Thoracic aorta (tissue), 2 donors: ENCODE measurements at regions not wholly inside any gene's neighbourhood (a gene's known extent, or its start where the extent isn't known, plus 50 kb on each side); places are given as distances from the start of the nearest gene placed in this dataset.

ENCODE experiments used
- ATAC-seq: fragments of 150-250 bp; one replicate; pipeline ENCODE4 v1.8.0; 2017; ENCODE audit warnings: low read depth; ENCODE audit not compliant: insufficient number of reproducible peaks, low FRiP score
- DNase-seq: peaks from one replicate; pipeline ENCODE4 v3.0.0-alpha.2; 2020; ENCODE audit warnings: low spot score
- H3K27ac ChIP-seq, 2 donors: fragments of 200-600 bp; sonication (generic); 1 replicate in 1 of 2; 2 replicates in 1 of 2; pipeline ENCODE4 v1.5.1; 2016; ENCODE audit warnings: mild to moderate bottlenecking in 2 of 2, moderate library complexity in 2 of 2
- H3K27me3 ChIP-seq: fragments of 200-600 bp; sonication (generic); replicated peaks from 2 replicates; pipeline ENCODE4 v1.6.0; 2016; ENCODE audit warnings: mild to moderate bottlenecking; ENCODE audit not compliant: insufficient read depth
- H3K36me3 ChIP-seq: fragments of 200-600 bp; sonication (generic); one replicate; pipeline ENCODE4 v1.5.1; 2016
- H3K4me1 ChIP-seq, 2 donors: fragments of 200-600 bp; sonication (generic); 1 replicate in 1 of 2; 2 replicates in 1 of 2; pipeline versions ENCODE4 v1.5.1 to v1.6.0; 2016; ENCODE audit warnings: low read depth in 2 of 2, mild to moderate bottlenecking in 1 of 2; ENCODE audit not compliant: control insufficient read depth in 1 of 2
- H3K4me3 ChIP-seq: fragments of 200-600 bp; sonication (generic); 2 replicates; pipeline ENCODE4 v1.5.1; 2016; ENCODE audit warnings: mild to moderate bottlenecking
- H3K9me3 ChIP-seq: fragments of 200-600 bp; sonication (generic); 2 replicates; pipeline ENCODE4 v1.5.1; 2016
- TF ChIP-seq, protein P1 (sequence below): fragments of 200-600 bp; sonication (generic); IDR thresholded peaks from one replicate; pipeline ENCODE4 v1.5.1; 2019; ENCODE audit warnings: antibody characterized with exemption

DNA sequence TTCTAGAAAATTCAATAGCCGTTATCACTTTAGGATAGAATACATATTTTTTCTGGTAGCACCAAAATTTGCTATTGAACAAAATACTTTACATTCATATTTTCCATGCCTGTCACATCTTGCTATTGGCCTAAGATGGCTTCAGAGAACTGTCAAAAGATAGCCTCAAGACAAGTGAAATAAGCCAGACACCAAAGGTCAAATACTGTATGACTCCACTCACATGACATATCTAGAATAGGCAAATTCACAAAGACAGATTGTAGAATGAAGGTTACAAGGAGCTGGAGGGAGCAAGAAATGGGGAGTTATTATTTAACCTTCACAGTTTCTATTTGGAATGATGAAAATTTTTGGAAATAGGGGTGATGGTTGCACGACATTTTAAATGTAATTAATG, 223.7 kb upstream of the ZC3H12C start:
- Histone ChIP-seq H3K27me3 (no peaks in the 10 kb centered on the region), H3K4me3 (no peak overlapping the region), H3K4me1 (no peaks in the 10 kb centered on the region), H3K27ac (no peak overlapping the region), H3K9me3 (no peaks in the 10 kb centered on the region), H3K36me3 (no peaks in the 10 kb centered on the region)
- no peak for ATAC-seq
- TF ChIP-seq, protein P1, sequence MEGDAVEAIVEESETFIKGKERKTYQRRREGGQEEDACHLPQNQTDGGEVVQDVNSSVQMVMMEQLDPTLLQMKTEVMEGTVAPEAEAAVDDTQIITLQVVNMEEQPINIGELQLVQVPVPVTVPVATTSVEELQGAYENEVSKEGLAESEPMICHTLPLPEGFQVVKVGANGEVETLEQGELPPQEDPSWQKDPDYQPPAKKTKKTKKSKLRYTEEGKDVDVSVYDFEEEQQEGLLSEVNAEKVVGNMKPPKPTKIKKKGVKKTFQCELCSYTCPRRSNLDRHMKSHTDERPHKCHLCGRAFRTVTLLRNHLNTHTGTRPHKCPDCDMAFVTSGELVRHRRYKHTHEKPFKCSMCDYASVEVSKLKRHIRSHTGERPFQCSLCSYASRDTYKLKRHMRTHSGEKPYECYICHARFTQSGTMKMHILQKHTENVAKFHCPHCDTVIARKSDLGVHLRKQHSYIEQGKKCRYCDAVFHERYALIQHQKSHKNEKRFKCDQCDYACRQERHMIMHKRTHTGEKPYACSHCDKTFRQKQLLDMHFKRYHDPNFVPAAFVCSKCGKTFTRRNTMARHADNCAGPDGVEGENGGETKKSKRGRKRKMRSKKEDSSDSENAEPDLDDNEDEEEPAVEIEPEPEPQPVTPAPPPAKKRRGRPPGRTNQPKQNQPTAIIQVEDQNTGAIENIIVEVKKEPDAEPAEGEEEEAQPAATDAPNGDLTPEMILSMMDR, result no peak
- DNase-seq, result no peak

DNA sequence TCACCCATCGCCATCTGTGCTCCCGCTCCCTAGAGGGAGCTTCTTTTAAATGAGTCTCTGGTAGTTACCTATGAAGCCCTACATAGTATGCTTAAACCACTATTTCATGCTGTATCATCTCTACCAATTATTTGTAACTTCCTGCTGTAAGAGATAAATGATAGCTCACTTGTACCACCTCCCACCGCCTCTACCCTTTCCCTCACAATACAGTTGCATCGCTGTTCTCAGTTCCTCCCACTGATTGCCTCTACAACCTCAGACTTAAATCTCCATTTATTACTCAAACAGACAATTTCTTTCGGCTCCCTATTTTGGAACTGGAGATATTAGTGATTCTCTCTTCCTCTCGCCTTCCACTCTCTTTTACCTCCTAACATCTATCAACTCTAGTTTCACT, 222.9 kb upstream of the ZC3H12C start:
- no peaks in the 10 kb centered on the region for H3K4me1 ChIP-seq
- ATAC-seq (no peak), DNase-seq (no peak)
- TF ChIP-seq, protein P1, result no peak
- no peaks in the 10 kb centered on the region for H3K9me3 ChIP-seq
- H3K27me3 ChIP-seq, result no peaks in the 10 kb centered on the region
- no peak overlapping the region for H3K27ac ChIP-seq
- H3K36me3 ChIP-seq, result no peaks in the 10 kb centered on the region
- H3K4me3 ChIP-seq, result no peak overlapping the region

DNA sequence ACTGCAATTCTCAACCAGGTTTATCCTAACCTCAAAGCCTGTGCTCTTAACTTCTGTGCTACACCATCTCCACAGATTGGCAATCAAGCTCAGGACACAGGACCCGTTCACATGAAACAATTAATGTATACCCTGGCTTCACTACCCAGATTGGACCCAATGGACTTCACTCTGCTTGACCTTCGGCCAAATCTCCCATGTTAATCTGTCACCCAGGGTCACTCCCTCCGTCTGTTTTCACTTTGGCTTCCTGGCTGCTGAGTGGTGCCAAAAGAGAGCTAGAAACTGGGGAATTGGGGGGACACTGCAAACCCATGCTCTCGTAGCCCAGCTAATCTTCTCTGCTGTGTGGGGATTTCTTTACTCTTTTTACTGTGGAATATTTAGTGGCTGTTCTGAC, 216.1 kb upstream of the ZC3H12C start:
- Histone ChIP-seq H3K4me3 (no peak overlapping the region), H3K4me1 (no peaks in the 10 kb centered on the region), H3K27ac (no peak overlapping the region), H3K27me3 (no peaks in the 10 kb centered on the region), H3K36me3 (no peaks in the 10 kb centered on the region), H3K9me3 (no peaks in the 10 kb centered on the region)
- ATAC-seq (no peak), DNase-seq (no peak)
- TF ChIP-seq, protein P1, result no peak

DNA sequence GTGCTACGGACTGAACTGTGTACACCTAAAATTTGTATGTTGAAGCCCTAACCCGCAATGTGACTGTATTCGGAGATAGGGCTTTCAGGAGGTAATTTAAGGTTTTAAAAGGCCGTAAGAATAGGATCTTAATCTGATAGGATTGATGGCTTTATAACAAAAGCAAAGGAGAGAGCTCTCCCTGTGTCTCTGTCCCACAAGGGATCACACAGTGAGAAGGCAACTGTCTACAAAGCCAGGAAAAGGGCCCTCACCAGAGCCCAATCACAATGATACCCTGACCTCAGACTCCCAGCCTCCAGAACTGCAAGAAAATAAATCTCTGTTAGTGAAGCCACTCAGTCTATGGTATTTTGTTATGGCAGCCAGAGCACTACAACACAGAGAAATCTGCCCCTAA, 208.7 kb upstream of the ZC3H12C start:
- Histone ChIP-seq H3K27ac (no peak overlapping the region), H3K36me3 (no peaks in the 10 kb centered on the region), H3K27me3 (no peaks in the 10 kb centered on the region), H3K4me3 (no peak overlapping the region), H3K9me3 (no peaks in the 10 kb centered on the region), H3K4me1 (no peaks in the 10 kb centered on the region)
- ATAC-seq (no peak), DNase-seq (no peak)
- TF ChIP-seq, protein P1, result no peak

DNA sequence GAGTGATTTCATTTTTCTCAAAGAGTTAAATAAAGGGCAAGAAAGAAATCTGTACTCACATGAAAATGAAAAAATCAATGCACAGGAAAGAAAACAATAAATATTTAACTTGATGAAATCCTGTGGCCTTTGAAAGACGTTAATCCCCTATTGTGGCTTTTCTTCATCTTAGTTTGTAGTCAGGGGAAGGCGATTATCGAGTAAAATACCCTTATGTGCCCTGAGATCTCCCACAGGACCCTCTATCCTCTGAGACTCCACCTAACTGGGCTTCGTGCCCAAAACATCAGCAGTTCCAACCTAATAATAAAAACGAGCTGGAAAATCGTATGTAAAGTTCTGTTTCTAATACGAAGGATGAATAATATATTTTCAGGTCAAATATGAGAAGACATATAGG, 208.2 kb upstream of the ZC3H12C start:
- H3K27ac ChIP-seq, result no peak overlapping the region
- H3K27me3 ChIP-seq, result no peaks in the 10 kb centered on the region
- ATAC-seq (no peak), DNase-seq (no peak)
- H3K9me3 ChIP-seq, result no peaks in the 10 kb centered on the region
- H3K4me1 ChIP-seq, result no peaks in the 10 kb centered on the region
- H3K4me3 ChIP-seq, result no peak overlapping the region
- TF ChIP-seq, protein P1, result no peak
- H3K36me3 ChIP-seq, result no peaks in the 10 kb centered on the region
